NCI-H146 (cell line): ENCODE measurements at regions not wholly inside any gene's neighbourhood (a gene's known extent, or its start where the extent isn't known, plus 50 kb on each side); places are given as distances from the start of the nearest gene placed in this dataset.

Experiments
- DNase-seq: peaks from one replicate; lab custom pipeline; 2025; lab: John Stamatoyannopoulos, UW

DNA sequence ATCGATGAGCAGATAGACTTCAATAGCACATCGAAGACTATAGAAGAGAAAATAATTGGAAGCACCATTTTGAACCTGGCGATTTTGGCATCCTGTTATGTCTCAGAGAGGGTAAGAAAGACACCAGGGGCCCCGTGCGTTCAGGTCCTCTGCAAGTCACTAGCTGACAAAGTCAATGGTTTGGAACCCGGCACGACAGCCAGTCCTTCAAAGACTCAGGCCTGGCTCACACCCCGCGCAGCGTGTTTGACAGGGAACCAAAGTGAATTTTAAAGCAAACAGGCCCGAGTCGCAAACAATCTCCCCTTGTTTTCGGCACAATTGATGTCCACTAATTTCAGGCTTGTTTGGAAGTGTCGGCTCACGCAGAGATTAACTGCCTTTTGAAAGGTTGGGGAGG, 716.6 kb downstream of the BRD1 start:
- DNase-seq, result no peak

DNA sequence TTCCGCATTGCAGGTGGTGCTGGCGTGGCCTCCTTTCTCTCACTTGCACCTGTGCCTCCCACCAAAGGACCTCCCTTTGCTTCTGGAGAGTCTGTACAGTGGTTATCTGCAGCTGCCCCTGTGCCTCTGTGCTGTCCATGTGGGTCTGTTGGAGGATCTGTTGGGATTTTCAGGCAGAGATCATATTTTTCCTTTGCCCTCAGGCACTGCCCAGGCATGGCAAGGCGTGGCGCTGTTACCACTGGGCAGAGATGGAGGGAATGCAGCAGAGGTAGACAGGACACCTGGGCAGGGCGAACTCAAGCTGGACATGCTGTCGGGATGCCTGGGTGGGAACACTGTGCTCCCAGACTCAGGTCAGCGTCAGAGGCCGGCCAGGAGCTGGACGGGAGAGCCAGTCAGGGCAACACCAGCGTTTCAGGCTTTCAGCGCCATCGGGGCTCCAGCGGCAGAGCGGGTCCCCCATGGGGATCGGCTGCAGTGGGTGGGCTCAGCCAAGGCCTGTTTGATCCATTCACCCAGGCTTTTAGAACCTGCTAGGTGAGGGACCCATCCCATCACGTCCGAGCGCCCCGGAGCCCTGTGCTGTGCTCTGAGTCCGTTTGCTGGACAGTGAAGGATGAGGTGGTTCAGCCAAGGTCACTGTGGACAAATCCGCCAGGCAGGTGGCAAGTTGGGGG, 718.9 kb downstream of the BRD1 start:
- no peak for DNase-seq

GRCh38 chr22:49107961-49108530, 719.6 kb downstream of the BRD1 start:
- no peak for DNase-seq

DNA sequence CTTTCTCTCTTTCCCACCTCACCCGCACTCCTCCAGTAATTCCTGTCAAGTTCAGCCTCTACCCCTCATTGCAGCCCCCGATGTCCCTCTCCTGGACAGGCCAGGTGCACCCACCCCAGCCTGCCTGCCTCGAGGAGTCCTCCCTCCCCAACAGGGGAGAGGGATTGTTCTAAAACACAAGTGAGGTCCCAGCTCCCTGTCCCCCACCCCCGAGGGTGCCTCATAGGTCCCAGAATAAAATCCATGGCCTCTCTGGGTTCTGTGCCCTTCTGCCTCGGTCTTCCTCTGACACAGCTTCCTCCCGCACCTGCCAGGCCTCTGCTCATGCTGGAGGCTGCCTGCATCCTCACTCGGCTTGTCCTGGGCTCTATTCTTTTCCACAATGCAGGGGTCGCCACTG, 720.1 kb downstream of the BRD1 start:
- DNase-seq, result no peak

DNA sequence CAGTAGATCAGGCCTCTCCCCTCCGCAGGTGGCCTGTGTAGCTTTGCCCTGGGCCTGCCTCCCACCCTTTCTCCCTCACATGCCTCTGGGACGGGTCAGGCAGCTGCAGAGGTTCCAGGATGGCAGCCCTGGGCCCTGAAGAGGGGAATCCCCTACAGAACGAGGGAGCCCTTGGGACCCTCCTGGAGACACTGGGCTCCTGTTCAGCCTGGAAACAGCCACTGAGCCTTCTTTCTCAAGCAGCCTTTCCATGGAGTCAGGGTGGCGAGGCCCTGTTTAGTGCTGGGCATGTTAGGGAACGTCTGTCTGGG, 720.9 kb downstream of the BRD1 start:
- no peak for DNase-seq

DNA sequence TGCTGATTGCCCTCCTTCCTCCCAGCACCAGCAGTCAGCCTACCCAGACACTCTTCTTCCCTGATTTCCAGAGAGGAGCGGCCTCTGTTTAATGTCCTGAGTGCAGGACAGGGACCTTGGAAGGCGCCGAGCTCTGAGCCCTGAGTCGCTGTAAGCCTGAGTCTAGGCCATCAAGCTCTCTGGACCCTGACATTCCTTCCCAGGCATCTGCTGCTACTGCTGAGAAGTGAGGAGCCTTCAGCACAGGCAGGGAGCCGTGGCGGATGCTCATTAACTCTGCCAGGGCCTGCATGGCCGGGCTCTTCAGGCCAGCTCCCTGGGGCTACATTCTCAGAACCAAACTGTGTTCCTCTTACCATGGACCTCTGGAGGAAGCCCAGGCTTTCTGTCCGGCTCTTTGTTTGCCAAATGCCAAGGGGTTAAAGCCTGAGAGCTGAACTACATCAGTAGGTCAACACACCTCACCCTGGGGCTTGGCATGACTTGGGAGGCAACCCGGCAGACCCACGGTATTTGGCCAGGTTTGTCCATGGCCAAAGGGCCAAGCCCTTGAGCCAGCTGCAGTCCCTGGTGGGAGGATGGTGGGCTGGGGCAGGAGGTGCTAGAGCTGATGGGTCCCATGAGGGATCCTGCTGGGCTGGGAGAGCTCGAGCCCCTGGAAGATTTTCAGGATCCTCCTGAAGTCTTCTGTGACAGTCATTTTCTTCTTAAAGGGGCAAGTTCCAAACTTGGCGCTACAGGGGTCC, 721.4 kb downstream of the BRD1 start:
- peak; percentile 77 for DNase-seq

- DNase-seq, result no peak
Observed at GRCh38 chr22:49104434-49104833, 723.2 kb downstream of the BRD1 start.

GRCh38 chr22:49103314-49104059, 724.2 kb downstream of the BRD1 start:
- DNase-seq, result peak; percentile 90

GRCh38 chr22:49102367-49102766, 725.3 kb downstream of the BRD1 start:
- DNase-seq, result no peak

DNA sequence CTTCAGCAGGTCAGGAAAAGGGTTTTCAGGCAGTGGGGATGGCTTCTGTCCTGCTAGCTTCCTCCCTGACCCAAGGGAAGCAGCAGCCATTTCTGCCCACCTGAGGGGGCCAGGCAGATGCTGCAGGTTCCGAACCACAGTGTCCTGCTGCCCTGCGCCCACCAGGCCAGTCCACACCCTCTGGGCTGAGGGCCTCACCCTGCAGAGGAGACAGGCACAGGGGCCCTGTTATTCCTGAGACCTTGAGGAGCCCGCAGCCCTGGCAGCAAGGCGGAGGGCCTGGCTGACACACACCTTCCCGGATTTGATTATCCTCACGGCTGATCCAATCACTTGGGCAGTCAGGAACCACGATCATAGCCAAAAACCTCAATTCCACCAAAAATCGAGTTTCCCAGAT, 725.8 kb downstream of the BRD1 start:
- DNase-seq, result no peak

GRCh38 chr22:49101225-49101624, 726.4 kb downstream of the BRD1 start:
- DNase-seq, result no peak

DNA sequence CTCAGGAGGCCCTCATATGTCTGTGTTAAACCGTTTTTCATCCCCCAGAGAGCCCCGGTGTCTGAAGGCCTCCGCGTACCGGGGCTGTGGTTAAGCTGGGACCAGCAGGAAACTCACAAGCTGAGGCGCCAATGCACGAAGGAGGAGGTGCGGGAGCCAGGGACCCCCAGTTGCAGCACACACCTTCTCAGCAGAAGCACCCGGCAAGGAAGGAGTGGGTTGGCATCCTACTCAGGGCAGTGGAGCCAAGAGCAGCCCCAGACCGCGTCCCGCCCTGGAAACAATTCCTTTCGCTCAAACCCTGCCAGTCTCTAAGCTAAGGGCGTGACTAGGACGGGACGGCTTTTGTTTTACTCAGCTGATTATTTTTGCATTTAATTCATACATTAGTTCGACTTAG, 726.9 kb downstream of the BRD1 start:
- no peak for DNase-seq

DNA sequence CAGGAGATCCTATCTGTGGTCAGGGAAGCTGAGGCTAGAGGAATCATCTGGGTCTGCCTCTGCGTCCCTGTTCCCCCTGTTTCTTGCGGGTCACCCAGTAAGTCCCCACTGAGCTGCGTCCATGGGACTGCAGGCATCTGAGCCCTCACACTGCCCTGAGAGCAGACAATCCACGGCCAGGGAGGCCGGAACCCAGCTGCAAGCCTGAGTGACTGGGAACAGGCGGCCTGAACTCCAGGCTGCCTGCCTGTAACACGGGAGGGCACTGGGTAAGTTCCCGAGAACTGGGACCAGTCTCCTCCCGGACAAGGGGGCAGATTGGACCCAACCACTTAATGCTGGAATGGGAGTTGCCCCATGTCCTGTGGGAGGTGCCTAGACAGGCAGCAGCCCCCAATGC, 727.4 kb downstream of the BRD1 start:
- DNase-seq, result no peak

DNA sequence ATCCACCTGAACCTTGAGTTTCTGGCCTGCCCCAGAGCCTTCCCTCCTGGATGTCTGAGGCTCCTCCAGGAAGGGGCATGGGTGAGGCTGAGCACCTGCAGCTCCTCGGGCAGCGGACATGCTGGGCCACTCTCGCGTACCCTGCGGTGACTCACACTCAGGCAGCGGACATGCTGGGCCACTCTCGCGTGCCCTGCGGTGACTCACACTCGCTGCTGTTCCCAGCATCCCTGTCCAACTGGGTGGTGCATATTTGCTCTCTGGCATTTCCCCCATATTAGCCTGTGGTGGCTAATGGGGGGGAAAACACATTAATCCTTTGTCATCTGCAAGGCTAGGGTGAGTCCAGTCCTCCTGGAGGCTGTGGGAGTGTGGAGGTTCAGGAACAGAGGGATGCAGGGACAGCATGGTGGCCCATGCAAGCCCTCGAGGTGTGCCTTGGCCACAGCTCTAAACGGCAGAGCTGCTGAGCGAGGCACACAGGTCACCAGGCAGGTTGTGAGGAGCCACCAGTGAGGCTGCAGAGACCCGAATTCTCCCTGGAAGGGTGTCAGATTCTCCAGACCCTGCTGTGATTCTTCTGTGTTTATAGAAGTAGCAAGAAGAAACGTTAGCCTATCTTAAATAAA, 728.1 kb downstream of the BRD1 start:
- peak; percentile 10 for DNase-seq

- no peak for DNase-seq
Observed at GRCh38 chr22:49099089-49099488, 728.6 kb downstream of the BRD1 start.

DNA sequence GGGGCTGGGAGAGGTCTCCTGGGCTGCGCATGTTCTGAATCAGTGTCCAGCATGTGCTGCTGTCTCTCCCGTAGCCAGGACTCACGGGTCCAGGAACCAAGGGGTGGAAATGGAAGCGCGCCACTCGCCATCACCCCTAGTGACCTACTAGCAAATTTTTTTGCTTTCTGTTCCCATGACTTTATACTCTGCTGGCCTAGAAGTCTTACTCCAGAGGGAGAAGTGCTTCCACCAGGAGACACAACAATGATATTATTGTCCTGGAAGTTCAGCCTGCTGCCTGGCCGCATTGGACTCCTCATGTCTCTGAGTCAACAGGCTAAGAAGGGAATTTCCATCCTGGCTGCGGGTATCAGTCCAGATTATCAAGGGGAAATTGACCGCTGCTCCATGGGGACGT, 729.7 kb downstream of the BRD1 start:
- no peak for DNase-seq

- DNase-seq, result no peak
Observed at GRCh38 chr22:49097171-49097925, 730.3 kb downstream of the BRD1 start.

DNA sequence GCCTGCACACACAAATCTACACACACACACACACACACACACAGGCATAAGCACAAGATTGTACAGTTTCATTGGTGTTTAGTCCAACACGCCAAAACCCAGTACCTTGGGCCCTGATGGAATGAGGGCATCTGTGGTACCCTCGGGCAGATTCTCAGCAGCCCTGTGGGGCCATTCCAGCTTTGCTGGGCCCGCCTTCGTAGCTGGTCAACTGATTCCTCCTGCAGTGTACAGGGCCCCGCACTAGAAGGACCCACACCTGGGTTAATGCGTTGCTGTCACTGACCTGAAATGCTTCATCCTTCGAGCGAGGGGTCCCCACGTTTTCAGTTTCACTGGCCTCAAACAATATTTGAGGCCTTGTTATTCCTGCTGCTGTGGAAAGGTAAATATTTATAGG, 731.2 kb downstream of the BRD1 start:
- DNase-seq, result no peak

- no peak for DNase-seq
Observed at GRCh38 chr22:49095366-49095765, 732.3 kb downstream of the BRD1 start.

DNA sequence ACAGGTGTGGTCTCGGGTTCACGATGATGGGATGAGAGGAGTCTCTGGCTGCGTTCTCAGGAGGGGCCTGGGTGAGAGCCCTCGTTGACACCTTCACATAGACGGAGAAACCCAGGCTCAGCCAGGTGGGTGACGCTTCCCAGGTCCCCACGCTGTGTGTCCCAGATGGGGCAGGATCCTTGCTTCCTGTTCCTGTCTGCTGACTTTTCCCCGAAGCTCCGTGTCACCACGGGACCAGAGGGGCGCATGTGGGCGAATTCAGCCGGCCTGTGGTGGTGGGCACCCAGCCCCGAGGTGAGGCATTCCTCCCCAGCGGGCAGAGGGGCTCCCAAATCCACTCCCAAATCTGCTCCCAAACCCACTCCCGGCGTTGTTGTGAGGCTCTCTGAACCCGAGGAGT, 732.8 kb downstream of the BRD1 start:
- no peak for DNase-seq

- peak; percentile 51 for DNase-seq
Observed at GRCh38 chr22:49094151-49094550, 733.5 kb downstream of the BRD1 start.
